ENCODE measurements at regions not wholly inside any gene's neighbourhood (a gene's known extent, or its start where the extent isn't known, plus 50 kb on each side); places are given as distances from the start of the nearest gene placed in this dataset.

DNA sequence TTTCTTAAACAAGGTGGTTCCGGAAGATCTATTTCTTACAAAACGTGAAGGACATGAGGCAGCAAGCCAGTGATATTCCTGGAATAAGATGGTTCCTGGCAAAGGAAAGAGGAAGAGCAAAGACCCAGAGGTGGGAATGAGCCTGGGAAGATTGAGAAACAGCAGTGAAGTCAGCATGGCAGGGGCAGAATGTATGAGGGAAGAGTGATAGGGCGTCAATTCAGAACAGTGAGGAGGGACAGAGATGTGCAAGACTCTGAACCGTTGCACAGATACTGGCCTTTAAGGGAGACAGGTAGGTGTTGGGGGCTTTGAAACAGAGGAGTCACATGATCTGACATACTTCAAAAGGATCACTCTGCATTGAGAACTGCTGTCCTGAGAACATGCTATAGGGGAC lies 338.3 kb downstream of the CBLN4 start:
- Mint-ChIP-seq H3K27me3 (ENCODE audit: low read depth) (no peaks in the 10 kb centered on the region), H3K27ac (ENCODE audit: unreplicated experiment) (no peak overlapping the region), H3K9me3 (ENCODE audit: low read depth) (peaks cover 6% of the 10 kb centered on the region), H3K4me1 (ENCODE audit: low read depth) (no peaks in the 10 kb centered on the region), H3K4me3 (ENCODE audit: unreplicated experiment) (no peak overlapping the region), H3K36me3 (ENCODE audit: low read depth) (no peaks in the 10 kb centered on the region)
- TF ChIP-seq CTCF (IDR thresholded peaks at IDR 0.05): no peak
- DNase-seq (ENCODE audit: low spot score): no peak

- H3K36me3 Mint-ChIP-seq (ENCODE audit: low read depth): no peaks in the 10 kb centered on the region
- no peak for DNase-seq (ENCODE audit: low spot score)
- no peaks in the 10 kb centered on the region for H3K4me1 Mint-ChIP-seq (ENCODE audit: low read depth)
- no peak overlapping the region for H3K27ac Mint-ChIP-seq (ENCODE audit: unreplicated experiment)
- H3K4me3 Mint-ChIP-seq (ENCODE audit: unreplicated experiment): no peak overlapping the region
- TF ChIP-seq CTCF (IDR thresholded peaks at IDR 0.05): no peak
- no peaks in the 10 kb centered on the region for H3K27me3 Mint-ChIP-seq (ENCODE audit: low read depth)
- H3K9me3 Mint-ChIP-seq (ENCODE audit: low read depth): peaks cover 19% of the 10 kb centered on the region
Observed at GRCh38 chr20:55656231-55656775, 349.0 kb downstream of the CBLN4 start.

- Mint-ChIP-seq H3K4me3 (ENCODE audit: unreplicated experiment) (no peak overlapping the region), H3K36me3 (ENCODE audit: low read depth) (no peaks in the 10 kb centered on the region), H3K27me3 (ENCODE audit: low read depth) (no peaks in the 10 kb centered on the region), H3K9me3 (ENCODE audit: low read depth) (peaks cover 28% of the 10 kb centered on the region), H3K4me1 (ENCODE audit: low read depth) (no peaks in the 10 kb centered on the region), H3K27ac (ENCODE audit: unreplicated experiment) (no peak overlapping the region)
- no peak for TF ChIP-seq CTCF (IDR thresholded peaks at IDR 0.05)
- DNase-seq (ENCODE audit: low spot score): no peak
Observed at GRCh38 chr20:55650657-55651360, 354.5 kb downstream of the CBLN4 start.

DNA sequence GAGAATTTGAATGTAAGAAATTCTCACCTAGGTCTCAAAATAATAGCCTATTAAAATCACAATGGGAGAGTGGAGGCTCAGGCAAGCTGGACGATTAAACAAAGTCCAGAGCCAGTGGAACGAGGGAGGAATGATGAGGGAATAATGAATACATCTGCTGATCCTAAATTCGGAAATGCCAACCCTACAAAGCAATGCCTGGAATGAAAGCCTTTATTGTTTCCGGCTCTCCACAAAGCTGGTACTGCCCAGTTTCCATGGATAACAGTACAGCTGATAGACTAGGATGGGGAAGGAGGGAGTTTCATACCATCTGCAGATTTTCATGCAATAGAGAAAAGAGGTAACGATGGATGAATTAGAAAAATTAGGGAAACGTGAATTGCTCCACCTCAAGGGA lies 356.1 kb downstream of the CBLN4 start:
- Mint-ChIP-seq H3K36me3 (ENCODE audit: low read depth) (no peaks in the 10 kb centered on the region), H3K4me1 (ENCODE audit: low read depth) (no peaks in the 10 kb centered on the region), H3K27me3 (ENCODE audit: low read depth) (no peaks in the 10 kb centered on the region), H3K4me3 (ENCODE audit: unreplicated experiment) (no peak overlapping the region), H3K27ac (ENCODE audit: unreplicated experiment) (no peak overlapping the region), H3K9me3 (ENCODE audit: low read depth) (peaks cover 28% of the 10 kb centered on the region)
- no peak for DNase-seq (ENCODE audit: low spot score)
- TF ChIP-seq CTCF (IDR thresholded peaks at IDR 0.05): no peak

DNA sequence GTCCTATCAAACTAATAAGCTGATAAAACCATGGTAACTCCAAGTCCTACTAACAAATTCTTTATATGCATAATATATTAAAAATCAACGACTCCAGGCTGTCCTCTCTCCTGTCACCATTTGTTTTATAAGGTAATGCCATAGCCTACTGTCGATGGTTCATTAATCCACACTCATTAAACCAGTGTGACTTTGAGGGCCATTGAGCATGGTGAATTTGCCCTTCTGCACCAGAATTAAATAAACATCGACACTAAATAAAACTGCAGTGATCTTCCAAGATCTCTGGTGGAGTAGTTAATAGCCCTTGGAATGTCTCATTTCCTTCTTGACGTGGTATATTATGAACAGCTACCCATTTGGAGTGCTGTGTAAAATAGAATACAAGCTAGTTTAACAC lies 358.5 kb downstream of the CBLN4 start:
- no peak for DNase-seq (ENCODE audit: low spot score)
- peaks cover 23% of the 10 kb centered on the region for H3K9me3 Mint-ChIP-seq (ENCODE audit: low read depth)
- TF ChIP-seq CTCF (IDR thresholded peaks at IDR 0.05): no peak
- no peaks in the 10 kb centered on the region for H3K36me3 Mint-ChIP-seq (ENCODE audit: low read depth)
- H3K4me3 Mint-ChIP-seq (ENCODE audit: unreplicated experiment): no peak overlapping the region
- no peaks in the 10 kb centered on the region for H3K4me1 Mint-ChIP-seq (ENCODE audit: low read depth)
- H3K27ac Mint-ChIP-seq (ENCODE audit: unreplicated experiment): no peak overlapping the region
- H3K27me3 Mint-ChIP-seq (ENCODE audit: low read depth): no peaks in the 10 kb centered on the region

Data from chondrocyte (in vitro differentiated cells).